ENCODE measurements at regions not wholly inside any gene's neighbourhood (a gene's known extent, or its start where the extent isn't known, plus 50 kb on each side); places are given as distances from the start of the nearest gene placed in this dataset.
A peak's percentile ranks its signal among the peaks of the same experiment; 100 is the strongest.

DNA sequence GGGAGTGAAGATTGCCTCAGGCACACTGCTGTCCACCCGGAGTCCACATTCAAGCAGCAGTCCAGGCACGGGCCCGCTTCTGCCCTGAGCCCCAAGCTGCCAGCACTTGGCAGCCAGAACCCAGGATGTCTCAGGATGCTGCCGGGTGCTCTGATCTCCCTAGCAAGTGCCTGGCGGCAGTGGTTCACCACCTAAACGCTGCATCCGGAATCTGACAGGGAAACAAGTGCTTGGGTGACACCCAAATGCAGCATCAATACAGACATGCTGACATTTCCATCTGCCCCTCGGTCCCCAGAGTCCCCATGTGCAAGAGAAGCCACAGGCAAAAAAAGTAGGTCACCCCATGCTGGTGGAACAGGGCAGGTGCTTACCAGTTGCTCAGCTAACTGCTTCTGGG is 197.1 kb upstream of the RPL38 start:
- DNase-seq (ENCODE audit: low read depth in 2 of 2, low spot score in 1 of 2): no peak

DNA sequence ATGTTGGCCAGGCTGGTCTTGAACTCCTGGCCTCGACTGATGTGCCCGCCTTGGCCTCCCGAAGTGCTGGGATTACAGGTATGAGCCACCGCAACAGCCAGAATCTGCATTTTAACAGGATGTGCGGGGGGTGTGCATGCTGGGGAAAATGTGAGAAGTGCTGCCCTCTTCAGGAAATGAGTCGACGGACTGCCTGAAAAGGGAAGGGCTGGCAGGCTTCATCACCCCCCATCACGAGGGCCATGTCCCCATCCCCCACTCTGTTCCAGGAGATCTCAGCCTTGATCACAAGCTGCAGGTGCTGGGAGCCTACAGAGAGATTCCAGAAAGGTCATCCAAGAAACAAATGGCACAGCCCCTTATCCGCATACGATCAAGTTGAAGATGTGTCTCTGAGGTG is 195.3 kb upstream of the RPL38 start:
- DNase-seq (ENCODE audit: low read depth in 2 of 2, low spot score in 1 of 2): no peak

DNA sequence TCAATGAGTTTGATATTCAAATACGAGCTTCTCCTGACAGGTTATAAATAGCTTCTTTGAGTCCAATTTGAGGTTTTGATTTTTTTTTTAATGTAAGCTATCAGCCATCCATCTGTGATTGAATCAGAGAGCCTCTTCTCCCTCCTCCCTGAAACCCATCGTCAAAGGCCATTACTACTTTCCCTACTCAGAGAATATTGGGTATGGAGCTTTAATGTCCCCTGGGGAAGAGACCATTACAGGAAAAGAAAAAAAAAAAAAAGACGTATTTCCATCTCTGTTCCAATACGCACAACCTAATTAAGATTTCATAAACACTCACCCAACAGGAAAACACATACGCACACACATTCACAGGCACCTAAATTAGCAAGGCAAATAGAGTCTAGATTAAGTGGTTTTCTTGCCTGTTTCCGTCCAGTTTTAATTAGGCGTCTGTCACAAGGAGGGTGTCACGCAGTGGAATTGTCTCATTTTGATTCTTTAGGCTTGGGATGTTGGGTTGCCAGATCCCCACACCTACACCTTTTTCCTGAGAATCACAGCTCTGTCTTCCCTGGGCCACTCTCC is 194.3 kb upstream of the RPL38 start:
- DNase-seq (ENCODE audit: low read depth in 2 of 2, low spot score in 1 of 2): no peak

DNA sequence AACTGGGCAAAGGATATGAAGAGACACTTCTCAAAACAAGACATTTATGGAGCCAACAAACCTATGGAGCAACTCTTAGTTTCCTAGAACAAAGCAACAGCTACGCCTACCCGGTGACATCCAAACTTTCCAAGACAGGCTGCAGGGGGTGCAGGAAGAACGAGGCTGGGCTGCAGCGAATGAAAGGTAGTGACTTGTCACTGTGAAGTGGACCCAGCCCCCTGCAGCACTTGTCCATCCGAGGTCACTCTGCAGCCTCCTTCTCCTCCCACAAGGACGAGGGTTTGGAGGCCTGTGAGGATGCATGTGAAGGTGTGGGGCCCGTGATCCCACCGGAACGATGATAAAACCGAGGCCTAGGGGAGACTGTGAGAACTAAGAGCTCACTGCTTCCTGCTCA is 192.6 kb upstream of the RPL38 start:
- DNase-seq (ENCODE audit: low read depth in 2 of 2, low spot score in 1 of 2): no peak

DNA sequence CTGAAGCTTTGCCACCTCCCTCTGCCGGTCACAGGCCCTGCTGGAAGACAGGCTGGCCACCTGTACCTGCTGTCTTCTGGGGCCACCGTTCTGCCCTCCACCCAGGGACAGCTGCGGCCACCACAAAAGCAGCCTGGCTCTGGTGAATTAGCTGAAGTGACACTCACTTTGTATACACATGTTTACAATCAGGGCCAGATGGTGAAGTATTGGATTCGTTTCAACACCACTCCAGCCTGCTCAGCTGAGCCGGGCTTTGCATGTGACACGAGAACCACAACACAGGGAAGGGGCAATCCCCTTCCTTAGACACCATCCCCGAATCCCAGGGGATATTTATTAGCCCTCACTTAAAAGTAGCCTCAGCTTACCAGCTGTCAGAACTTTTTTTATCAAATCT is 191.5 kb upstream of the RPL38 start:
- DNase-seq (ENCODE audit: low read depth in 2 of 2, low spot score in 1 of 2): no peak

DNA sequence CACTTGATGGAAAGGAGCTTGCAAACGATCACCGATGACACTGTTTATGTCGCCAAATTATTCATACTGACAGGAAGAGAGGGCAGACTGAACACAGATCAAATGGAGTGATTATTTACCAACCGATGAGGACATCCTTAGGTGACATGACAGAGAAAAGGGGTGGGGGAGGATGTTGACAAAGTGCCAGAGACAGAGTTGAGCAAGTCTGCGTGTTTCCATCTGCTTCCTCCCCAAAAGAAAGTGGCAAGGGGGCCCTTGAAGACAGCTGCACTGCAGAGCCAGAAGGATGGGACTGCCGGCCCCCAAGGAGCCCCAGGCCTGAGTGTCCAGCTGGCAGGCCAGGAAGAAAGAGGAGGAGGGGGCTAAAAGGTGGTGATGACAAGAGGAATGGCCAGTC is 191.0 kb upstream of the RPL38 start:
- DNase-seq (ENCODE audit: low read depth in 2 of 2, low spot score in 1 of 2): peak in 1 of 2 donors; percentile 8

DNA sequence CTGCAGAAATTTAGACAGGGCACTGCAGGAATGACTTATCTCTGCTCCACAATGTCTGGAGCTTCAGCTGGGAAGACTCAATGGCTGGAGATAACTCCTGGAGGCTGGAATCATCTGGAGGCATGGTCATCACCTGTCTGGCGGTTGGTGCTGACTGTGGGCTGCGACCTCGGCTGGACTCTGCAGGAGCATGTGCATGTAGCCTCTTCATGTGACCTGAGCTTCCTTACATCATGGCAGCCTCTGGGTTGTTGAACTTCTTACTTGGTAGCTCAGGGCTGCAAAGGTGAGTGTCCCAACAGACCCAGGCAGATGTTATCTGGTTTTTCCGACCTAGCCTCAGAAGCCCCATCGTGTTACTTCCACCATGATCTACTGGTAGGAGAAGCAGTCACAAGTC is 188.2 kb upstream of the RPL38 start:
- no peak for DNase-seq (ENCODE audit: low read depth in 2 of 2, low spot score in 1 of 2)

DNA sequence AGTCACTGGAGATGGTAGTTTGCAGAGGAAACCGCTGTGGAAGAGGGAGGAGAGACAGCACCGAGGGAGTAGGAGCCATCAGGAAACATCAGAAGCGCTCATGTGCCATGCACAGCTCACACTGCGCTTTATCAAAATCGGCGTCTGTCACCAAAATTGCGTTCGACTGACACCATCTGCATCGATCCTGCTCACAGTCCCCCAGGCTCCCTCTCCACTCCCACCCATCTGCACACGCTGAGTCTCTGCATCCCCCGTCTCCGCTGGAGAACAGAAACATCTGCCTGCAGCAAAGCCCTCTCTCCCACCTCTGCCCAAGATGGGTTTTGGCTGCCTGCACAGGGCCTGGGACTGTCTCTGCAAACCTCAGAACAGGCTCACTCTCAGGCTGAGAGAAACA is 187.5 kb upstream of the RPL38 start:
- DNase-seq (ENCODE audit: low read depth in 2 of 2, low spot score in 1 of 2): no peak

DNA sequence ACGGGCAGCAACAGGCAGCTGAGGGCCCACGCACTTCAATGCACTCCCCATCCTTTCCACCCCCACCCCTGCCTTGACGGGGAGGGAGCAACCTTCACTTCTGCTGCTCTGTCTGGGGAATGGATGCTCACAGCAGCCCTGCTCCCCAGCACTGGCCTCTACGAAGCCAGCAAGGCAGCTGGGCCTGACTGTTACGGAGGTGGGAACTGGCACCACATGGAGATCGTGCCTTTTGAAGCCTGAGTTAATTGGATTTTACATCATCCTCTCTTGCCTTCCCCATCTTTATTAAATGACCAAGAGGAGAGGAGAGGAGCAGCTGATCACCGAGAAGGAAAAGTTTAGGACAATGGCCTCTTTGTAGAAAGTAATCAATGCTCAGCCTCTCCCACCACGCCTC is 187.0 kb upstream of the RPL38 start:
- no peak for DNase-seq (ENCODE audit: low read depth in 2 of 2, low spot score in 1 of 2)

DNA sequence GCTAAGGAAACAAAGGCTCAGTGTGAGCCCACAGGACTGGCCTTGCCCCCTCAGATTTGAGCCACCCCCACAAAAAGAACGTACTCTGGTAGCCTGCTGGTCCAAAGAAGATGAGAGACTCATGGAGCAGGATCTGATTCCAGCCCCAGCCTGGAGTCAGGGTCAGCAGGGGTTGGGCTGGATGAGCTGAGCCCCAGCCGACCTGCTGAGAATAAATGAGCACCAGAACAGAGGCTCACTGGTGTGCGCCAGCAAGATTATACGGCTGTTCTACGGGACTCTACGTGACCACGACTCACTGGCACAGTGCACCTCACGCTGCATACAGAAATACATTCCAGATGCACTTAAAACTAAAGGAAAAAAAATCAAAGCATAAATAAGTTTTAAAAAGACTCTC is 186.0 kb upstream of the RPL38 start:
- DNase-seq (ENCODE audit: low read depth in 2 of 2, low spot score in 1 of 2): no peak

DNA sequence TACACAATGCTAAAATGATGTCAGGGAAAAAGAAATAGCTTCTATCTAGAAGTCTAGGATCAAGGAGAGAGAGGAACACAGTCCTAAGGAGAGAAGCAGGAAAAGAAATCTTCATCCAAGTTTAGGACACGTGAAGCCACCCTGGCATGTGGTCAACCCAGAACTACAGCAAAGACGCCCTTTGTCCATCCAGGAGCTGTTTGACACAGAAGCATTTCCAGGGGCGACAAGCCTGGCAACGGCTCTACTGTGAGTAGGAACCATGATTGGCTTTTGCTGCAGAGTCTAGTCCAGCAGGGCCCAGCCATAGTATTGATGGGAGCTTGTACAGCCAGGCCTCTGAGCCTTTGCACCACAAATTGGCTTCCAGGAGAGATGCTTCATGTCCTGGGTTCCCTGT is 185.4 kb upstream of the RPL38 start:
- no peak for DNase-seq (ENCODE audit: low read depth in 2 of 2, low spot score in 1 of 2)

DNA sequence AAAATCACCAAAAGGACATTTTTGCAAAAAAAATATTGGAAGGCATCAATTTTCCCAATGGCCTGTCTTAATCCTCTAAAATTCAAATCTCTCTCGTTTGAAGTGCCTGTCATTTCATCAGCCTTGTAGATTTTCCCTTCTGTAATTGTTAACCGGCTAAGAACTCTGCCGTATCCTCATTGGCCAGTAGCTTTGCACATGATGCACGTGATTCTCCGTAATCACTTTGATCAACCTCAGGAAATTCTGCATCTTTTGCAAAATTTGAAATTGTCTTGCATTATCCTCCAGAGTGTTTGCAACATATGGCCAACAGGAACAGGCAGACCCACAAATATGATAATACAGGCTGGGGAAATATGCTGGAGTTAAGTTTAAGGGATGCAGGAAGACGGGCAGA is 184.2 kb upstream of the RPL38 start:
- DNase-seq (ENCODE audit: low read depth in 2 of 2, low spot score in 1 of 2): no peak

DNA sequence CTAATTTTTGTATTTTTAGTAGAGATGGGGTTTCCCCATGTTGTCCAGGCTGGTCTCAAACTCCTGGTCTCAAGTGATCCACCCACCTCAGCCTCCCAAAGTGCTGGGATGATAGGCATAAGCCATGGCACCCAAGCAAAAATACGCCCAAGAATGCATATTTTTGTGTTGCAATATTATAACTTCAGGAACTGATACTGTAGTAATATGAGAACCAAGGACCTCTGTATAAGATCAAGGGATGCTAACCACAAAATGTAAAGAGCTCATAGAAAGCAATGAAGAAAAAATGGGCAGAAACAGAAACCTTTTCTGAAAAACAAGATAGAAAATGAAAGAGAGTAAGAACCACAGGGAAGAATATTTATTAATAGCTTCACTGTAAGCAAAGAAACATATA is 183.6 kb upstream of the RPL38 start:
- no peak for DNase-seq (ENCODE audit: low read depth in 2 of 2, low spot score in 1 of 2)

DNA sequence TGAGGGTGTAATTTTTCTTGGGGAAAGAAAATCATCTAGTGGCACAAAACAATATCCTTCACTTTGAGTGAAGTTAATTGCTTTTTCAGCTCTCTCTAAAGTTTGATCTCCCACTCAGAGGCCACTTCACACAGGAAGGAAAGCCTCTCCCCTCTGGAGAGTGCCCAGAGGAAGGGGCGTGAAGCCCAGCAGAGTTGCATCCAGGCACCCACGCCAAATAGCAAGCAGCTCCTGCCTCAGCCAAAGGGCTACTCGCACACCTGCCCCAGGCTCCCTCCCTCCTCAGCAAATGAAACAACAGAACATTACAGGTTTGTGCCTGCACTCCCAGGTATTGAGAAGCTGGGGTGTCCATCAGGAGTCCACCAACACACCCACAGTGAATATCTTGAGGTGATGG is 183.0 kb upstream of the RPL38 start:
- no peak for DNase-seq (ENCODE audit: low read depth in 2 of 2, low spot score in 1 of 2)

DNA sequence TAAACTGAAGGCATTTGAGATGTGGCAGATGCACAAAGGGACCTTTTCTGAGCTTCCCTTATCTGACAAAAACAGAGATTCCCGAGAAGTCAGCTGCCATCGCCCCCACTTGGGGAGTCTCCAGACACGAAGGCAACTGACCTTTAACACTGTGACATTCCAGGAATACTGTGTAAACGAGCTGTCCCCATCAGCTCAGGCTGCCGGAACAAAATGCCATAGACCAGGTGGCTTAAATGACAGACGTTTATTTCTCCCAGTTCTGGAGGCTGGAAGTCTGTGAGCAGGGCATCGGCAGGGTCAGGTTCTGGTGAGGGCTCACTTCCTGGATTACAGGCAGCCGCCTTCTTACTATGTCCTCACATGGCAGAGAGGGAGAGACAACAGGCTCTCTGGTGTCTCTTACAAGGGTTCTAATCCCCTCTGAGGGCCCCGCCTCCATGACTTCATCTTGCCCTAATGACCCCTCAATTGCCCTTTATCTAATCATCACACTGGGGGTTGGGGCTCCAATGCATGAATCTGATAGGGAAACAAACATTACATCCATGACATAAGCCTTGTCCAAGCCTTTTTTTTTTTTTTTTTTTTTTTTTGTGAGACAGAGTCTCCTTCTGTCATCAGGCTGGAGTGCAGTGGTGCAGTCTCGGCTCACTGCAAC is 178.5 kb upstream of the RPL38 start:
- no peak for DNase-seq (ENCODE audit: low read depth in 2 of 2, low spot score in 1 of 2)

DNA sequence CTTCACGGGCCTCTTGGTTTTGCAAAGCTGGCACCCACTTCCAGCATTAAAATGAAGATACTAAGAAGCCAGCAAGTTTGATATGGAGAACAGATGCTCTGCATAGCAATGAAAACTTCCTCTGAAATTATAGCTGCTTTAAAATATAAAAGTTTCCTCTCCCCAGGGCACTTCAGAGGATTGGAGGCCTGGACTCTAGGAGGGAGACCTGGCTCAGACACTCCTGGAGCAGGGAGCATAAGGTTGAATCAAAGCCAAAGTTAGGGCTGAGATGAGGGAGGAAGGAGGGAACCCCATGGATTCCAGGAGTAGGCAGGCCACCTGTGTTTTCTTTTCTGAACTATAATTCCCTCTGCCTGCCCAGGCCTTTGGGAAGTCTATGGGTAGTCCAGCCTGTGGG is 176.0 kb upstream of the RPL38 start:
- DNase-seq (ENCODE audit: low read depth in 2 of 2, low spot score in 1 of 2): no peak

DNA sequence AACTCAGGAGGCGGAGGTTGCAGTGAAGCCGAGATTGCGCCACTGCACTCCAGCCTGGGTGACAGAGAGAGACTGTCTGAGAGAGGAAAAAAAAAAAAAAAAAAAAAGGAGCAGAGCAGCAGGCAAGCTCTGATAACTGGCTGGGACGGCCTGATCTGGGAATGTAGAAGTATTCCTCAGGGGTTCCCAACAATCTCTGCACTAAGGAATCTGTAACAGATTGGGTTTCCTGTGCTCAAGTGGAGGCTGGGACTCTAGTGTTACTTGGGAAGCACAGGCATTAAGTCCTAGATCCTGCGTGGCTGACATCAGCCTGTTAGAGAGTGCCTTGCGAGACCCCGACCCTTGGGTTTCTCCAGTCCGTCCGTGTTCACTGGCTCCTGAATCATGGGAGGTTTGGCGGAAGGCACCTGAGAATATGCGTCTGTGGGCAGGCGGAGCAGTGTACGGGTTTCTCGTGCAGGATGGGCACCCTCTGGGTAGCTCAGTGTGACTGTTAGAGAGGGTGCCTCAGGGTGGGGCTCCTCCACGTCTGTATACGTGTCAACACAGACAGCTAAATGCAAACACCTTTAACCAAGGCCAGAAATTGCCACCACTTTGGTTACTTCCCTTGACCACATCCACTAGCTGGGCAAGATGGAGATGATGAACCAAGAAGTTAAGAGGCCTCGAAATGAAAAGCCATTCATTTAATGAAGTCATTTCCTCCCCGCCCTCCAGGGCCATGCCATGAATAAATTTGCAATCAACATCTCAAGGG is 174.9 kb upstream of the RPL38 start:
- DNase-seq (ENCODE audit: low read depth in 2 of 2, low spot score in 1 of 2): no peak

DNA sequence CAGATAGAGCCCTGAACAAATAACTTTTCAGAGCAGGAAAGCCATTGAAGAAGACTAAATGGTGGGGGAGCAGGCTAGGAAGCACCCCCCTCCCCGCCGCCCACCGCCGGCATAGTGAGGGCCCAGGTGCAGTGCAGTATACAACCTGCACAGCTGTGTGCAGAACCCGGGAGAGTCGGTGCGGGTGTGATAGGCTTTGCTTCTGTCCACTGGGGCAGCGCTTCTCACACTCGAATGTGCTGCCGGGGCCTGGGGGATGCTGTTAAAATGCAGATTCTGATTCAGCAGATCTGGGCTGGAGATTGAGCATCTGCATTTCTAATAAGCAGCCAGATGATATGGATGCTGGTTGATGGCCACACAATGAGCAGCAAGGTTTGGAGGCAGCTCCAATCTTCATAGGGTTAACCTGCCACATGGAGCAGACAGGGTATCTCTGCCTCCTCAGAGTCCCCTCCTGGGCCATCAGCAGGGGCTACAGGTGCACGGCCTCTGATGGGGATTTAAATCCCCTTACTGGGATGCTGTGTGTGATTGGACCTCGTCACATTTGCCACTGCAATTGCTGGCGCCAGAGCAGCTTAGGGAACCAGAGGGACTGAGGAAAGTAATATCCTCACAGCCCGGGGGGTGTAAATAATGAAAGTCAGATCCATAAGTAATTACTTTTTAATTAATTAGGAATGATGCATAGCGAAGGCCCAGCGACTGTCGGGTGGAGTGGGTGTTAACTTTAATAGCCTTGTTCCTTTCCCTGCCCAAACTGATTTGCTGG is 172.0 kb upstream of the RPL38 start:
- DNase-seq (ENCODE audit: low read depth in 2 of 2, low spot score in 1 of 2): no peak

DNA sequence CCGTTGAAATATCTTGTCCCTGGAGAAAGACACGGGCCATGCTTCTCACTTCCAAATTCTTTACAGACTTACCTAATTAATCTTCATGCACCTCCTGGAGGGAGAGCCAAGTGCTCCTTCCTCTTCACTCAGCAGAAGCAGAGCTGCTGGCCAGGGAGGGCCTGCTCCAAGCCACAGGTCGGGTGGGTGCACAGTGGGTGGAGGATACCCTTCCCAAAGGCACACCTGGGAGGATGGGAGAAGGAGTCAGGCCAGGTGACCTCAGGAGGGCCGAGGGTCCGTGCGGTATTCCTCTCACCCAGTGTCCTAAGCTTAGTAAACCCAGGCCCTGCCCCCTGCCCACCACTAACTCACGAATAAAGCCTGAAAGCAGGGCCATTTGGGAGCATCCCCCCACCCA is 171.3 kb upstream of the RPL38 start:
- DNase-seq (ENCODE audit: low read depth in 2 of 2, low spot score in 1 of 2): no peak

DNA sequence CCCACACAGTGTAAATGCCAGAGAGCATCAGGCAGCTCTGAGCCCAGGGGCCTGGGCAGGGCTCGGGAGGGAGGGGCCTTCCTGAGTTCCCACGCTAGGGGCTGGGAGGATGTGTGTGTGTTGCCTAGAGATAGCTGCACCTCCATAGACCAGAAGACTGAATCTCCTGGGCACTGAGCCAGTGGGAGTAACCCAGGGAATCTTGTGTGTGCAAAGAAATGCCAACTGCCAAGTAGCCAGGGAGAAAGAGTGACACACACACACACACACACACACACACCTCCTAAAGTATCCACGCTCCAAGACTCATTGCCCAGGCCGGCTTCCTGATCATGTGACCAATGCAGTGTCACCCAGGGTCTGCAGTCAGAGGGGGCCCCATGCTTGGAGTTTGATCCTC is 166.2 kb upstream of the RPL38 start:
- DNase-seq (ENCODE audit: low read depth in 2 of 2, low spot score in 1 of 2): no peak

DNA sequence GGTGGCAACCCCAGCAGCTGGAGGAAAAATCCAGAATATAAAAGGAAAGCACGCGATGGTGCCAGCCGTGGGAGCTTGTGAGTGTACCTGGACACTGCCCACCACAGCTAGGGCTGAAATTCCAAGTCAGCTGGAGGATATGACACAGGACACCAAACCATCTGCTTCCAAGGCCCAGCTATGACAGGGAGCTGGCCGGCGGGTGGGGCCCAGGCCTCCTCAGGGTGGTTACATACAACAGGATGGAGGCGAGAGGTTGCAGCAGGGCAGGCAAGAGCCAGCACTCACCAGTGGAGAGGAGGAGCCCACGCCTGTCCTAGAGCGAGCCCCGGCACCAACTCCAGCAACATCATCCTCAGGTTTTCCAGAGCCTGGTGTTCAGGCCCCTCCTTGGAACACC is 163.2 kb upstream of the RPL38 start:
- no peak for DNase-seq (ENCODE audit: low read depth in 2 of 2, low spot score in 1 of 2)

DNA sequence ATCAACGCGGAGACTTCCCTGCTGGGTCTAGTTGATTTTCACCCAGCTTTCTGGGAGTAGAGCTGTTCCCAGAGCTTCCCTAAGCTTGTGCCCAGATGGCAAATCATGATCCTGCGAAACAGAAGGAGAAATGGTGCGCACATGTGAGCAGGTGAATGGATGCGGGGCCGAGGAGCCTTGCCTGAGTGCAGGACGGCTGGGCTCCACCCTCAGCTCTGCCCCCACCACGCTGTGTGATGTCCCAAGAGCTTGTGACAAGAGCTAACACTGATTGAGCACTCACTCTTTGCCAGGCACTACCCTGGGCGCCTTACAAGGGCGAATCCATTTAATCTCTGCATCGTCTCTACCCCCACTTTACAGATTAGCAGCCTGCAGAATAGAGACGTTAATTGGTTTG is 162.7 kb upstream of the RPL38 start:
- no peak for DNase-seq (ENCODE audit: low read depth in 2 of 2, low spot score in 1 of 2)

All from stimulated activated CD8-positive, alpha-beta memory T cell treated with anti-CD3 and anti-CD28 coated beads, Interleukin-4, amount 100 ng/mL, for 1 hour (primary cell).